SK-MEL-5 (cell line): ENCODE measurements at regions not wholly inside any gene's neighbourhood (a gene's known extent, or its start where the extent isn't known, plus 50 kb on each side); places are given as distances from the start of the nearest gene placed in this dataset.
"Not testable (repeated sequence)": the region's sequence is repeated elsewhere in the genome, so short reads cannot be mapped to it uniquely, and the experiment has no call there.

Experiments used
- DNase-seq: peaks from one replicate; pipeline ENCODE4 v3.0.0-alpha.2; 2016; ENCODE audit warnings: low read depth, low spot score
- in situ Hi-C: cut with HindIII; loops from 2 replicates; pipeline ENCODE4 v1.10.0; 2016; ENCODE audit warnings: low sequenced_read_pairs, high pct_unique_total_duplicates, low pct_unique_long_range_greater_than_20kb

DNA sequence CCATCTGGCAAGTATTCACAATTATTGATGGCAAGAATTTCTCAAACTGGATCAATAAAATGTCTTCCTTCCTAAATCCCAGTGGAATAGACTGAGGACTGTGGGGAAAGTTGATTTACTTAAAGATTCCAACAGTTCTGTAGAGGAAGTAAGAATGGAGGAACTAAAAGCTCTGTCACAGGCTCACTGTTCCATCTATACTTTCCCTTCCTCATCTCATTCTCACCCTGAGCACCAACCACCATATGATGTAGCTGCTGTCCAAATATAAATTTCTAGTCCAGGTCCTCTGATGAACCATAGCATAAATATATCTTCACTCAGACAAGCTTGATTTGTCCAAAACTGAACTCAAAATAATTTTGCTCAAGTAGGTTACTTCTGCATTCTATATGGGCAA is 786.9 kb downstream of the TTLL7 start:
- DNase-seq, in situ Hi-C loops: not testable (repeated sequence)

DNA sequence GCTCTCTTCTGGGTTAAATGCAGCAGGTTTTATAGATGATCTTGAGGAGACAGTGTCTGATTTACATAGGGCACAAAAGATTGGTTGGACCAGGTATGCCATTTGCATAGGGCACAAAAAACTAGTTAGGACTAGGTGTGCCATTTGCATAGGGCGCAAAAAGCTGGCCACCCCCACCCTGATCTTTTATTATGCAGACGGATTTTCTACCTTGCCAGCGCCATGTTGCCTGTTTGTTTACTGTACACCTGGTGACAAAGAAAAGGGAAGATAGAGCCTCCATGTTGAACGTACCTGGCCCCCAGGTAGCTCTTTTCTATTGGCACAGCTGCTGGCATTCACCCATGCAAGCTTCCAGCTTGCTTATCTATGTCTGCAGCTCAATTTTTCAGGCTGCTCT is 790.4 kb downstream of the TTLL7 start:
- DNase-seq, in situ Hi-C loops: not testable (repeated sequence)

GRCh38 chr1:83194610-83195009 is 804.3 kb downstream of the TTLL7 start:
- in situ Hi-C loops, DNase-seq: not testable (repeated sequence)

DNA sequence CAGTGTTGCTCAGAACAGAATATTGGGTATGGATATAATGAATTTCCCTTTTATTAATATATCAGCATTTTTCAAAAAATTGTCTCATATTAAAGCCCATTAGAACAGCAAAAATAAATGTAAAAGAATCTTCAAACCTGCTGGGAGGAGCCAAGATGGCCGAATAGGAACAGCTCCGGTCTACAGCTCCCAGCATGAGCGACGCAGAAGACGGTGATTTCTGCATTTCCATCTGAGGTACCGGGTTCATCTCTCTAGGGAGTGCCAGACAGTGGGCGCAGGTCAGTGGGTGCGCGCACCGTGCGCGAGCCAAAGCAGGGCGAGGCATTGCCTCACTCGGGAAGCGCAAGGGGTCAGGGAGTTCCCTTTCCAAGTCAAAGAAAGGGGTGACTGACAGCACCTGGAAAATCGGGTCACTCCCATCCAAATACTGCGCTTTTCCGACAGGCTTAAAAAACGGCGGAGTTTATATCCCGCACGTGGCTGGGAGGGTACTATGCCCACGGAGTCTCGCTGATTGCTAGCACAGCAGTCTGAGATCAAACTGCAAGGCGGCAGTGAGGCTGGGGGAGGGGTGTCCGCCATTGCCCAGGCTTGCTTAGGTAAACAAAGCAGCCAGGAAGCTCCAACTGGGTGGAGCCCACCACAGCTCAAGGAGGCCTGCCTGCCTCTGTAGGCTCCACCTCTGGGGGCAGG is 816.8 kb downstream of the TTLL7 start:
- in situ Hi-C loops, DNase-seq: not testable (repeated sequence)

GRCh38 chr1:83180621-83181020 is 818.3 kb downstream of the TTLL7 start:
- DNase-seq, in situ Hi-C loops: not testable (repeated sequence)

DNA sequence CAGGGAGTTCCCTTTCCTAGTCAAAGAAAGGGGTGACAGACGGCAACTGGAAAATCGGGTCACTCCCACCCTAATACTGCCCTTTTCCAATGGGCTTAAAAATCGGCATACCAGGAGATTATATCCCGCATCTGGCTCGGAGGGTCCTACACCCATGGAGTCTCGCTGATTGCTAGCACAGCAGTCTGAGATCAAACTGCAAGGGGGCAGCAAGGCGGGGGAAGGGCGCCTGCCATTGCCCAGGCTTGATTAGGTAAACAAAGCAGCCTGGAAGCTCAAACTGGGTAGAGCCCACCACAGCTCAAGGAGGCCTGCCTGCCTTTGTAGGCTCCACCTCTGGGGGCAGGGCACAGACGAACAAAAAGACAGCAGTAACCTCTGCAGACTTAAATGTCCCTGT is 831.3 kb downstream of the TTLL7 start:
- in situ Hi-C loops, DNase-seq: not testable (repeated sequence)

DNA sequence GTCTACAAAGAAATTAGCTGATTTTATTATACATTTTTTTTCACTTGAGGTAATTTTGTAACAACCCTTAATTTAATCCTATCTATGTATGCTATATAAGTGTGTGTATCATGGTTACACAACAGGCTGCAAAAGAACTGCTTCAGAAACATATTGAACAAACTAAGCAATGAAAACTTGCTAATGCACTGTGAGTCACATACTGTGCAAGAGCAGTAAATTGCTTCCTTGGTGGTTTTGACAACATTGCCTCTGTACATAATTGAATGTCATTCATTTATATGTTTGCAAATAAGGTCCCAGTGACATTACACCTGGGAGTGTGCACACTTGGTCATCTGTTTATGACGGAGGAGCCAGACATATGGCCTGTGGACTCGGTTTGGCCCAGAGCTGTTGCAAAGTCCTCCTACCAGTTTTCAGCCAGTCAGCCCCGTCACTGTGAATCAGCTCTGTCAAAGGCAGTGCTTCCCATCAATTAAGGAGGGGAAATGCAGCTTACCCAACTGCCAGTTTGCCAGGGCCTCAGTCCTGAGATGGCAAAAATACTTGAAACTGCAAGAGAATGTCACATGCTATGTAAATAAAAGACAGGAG is 835.0 kb downstream of the TTLL7 start:
- DNase-seq, in situ Hi-C loops: not testable (repeated sequence)

- in situ Hi-C loops, DNase-seq: not testable (repeated sequence)
Measured at GRCh38 chr1:83158924-83159323, 840.0 kb downstream of the TTLL7 start.

GRCh38 chr1:83154306-83154705 is 844.6 kb downstream of the TTLL7 start:
- in situ Hi-C loops, DNase-seq: not testable (repeated sequence)

- in situ Hi-C loops, DNase-seq: not testable (repeated sequence)
Measured at GRCh38 chr1:83151167-83151898, 847.6 kb downstream of the TTLL7 start.

DNA sequence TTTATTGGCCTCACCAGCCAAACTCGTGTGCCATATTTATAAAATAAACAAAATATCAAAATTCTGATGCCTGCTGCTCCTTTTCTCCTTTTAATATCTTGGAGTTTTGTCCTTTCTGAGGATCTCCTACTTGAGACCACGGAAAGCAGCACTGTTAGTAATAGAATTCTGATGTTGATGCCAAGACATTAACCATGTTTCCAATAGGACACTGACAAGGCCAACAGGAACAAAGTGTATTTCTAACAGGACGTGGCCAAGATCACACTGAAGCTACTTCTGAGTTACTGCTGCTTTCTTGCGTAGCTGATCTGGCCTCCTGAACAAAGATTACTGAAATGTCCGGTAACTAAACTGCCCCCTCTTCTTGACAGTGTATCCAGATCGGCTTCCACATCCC is 848.5 kb downstream of the TTLL7 start:
- in situ Hi-C loops, DNase-seq: not testable (repeated sequence)

DNA sequence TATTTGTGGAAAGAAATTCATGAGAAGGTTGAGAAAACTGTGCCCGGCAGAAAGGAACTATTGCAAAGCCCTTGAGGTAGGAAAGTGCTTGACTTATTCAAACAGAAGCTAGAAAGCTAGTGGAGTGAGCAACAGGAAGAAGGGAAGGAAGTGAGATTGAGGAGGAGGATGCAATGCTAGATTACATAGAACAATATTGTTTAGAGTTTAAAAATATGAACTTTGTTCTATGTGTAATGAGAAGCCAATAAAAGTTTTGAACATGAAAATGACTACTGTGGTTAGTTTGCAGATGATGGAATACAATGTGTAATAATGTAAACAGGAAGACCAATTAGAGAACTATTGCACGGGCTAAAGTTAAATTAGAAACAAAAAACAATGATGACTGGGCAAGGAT is 853.1 kb downstream of the TTLL7 start:
- in situ Hi-C loops, DNase-seq: not testable (repeated sequence)

DNA sequence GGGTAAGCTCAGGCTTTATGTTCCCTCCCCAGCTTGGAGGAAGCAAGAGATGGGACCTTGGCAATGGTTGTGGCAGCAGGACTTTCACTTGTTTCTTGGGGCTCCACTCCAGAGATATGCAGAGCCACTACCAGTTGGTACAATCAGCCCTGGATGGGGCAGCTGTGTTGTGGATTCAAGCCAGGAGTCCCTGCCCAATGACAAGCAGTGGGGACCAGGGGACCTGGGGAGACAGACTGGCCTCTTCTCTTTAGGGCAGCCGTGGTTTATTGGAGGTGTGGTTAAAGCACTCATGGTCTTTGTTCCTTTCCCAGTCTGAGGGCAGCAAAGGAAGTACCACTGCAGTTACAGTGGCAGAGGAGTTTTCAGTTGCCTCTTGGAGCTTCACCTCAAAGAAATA is 856.1 kb downstream of the TTLL7 start:
- in situ Hi-C loops, DNase-seq: not testable (repeated sequence)

DNA sequence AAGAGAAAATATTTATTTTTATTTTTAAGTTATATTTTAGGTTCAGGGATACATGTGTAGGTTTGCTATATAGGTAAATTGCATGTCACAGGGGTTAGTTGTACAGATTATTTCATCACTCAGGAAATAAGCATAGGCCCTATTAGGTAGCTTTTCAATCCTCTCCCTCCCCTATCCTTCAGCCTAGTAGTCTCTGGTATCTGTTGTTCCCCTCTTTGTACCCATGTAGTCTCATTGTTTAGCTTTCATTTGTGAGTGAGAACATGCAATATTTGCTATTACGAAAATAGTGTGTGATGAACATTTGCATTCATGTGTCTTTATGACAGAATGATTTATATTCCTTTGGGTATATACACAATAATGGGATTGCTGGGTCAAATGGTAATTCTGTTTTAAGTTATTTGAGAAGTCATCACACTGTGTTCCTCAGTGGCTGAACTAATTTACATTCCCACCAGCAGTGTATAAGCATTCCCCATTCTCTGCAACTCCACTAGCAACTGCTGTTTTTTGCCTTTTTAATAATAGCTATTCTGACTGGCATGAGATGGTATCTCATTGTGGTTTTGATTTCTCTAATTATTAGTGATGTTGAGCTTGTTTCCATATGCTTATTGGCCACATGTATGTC is 863.3 kb downstream of the TTLL7 start:
- DNase-seq, in situ Hi-C loops: not testable (repeated sequence)

DNA sequence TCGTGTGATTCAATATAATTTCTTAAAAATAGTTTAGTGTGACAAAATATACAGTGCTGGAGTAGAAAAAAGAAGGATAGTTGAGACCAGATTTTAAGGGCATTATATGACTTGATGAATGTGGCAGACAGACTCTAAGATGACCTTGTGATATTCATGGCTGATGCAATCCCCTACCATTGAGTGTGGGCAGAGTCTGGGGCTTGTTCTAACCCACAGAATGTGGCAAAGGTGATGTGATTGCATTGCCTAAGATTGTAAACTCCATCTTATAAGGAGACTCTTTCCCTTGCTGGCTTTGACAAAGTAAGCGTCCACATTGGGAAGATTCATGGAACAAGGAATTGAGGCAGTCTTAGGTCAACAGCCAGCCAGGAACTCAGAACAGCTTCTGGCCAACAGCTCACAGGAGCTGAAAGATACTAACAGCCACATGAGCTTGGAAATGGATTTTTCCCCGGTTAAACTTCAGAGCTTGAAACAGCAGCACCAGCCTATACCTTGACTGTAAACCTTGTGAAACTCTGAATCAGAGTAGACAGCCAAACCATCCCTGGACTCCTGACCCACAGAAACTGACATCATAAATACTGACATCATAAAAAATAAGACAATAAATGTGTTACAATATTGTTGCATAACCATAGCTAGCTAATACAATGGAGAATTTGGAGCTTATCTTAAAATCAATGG is 864.5 kb downstream of the TTLL7 start:
- DNase-seq, in situ Hi-C loops: not testable (repeated sequence)

- DNase-seq, result no peak
Measured at GRCh38 chr1:83131692-83131955, 867.3 kb downstream of the TTLL7 start.

DNA sequence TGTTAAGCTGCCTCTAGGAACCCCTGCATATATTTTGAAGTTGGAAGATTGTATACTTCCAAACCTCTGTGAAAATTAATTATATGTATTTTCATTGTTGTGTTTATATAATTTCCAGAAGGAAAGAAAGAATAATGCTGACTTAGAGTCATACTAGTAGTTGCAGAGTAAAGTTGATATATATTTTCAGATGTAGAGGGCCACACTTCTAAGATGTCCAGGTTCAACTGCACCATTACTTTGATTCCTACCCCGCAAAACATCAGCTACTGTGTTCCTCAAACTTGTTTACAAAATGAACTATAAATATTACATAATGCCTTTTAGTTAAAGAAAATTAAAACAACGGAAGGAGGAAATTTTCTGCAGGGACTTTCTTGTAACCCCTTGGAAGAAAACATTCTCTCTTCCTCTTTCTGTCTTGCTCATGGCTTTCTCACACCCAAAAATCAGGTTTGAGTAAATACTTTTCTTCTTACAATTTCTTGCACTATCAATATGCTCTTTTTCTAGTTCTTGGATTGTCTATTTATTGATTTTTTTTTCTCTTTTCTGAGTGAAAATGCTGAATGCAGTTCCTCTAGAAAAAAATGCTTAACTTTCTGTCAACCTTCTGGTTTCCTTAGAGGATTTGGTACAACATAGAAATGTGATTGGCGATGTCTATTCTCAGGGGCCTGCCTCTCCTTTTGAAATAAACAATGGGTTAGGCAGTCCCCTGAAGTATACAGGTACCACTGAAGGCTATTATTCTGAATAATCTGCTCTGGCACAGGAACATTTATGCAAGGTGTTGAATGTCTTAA is 867.8 kb downstream of the TTLL7 start:
- DNase-seq, result no peak
- in situ Hi-C loops, result no loop called here

More at GRCh38 chr1:83131692-83131955, 867.3 kb downstream of the TTLL7 start:
- in situ Hi-C loops, result no loop called here
